H9 (cell line): ENCODE measurements at regions not wholly inside any gene's neighbourhood (a gene's known extent, or its start where the extent isn't known, plus 50 kb on each side); places are given as distances from the start of the nearest gene placed in this dataset.

Source experiments
- DNase-seq: peaks from one replicate; pipeline ENCODE4 v3.0.0-alpha.2; 2017
- H2AFZ ChIP-seq: one replicate; pipeline ENCODE4 v1.6.1; 2013; ENCODE audit warnings: mild to moderate bottlenecking, low read length, control low read depth, moderate library complexity
- H2AK5ac ChIP-seq: 2 replicates; pipeline ENCODE4 v1.6.1; 2013; ENCODE audit warnings: low read length, control low read depth, mixed read lengths; ENCODE audit not compliant: insufficient read length
- H2BK120ac ChIP-seq: one replicate; pipeline ENCODE4 v1.6.1; 2013; ENCODE audit warnings: low read depth, mild to moderate bottlenecking, low read length, control low read depth, inconsistent platforms; ENCODE audit not compliant: poor library complexity, severe bottlenecking
- H2BK12ac ChIP-seq: 2 replicates; pipeline ENCODE4 v1.6.1; 2013; ENCODE audit warnings: low read length, control low read depth, mixed read lengths, low read depth; ENCODE audit not compliant: insufficient read length
- H2BK15ac ChIP-seq: 2 replicates; pipeline ENCODE4 v1.6.1; 2013; ENCODE audit warnings: low read depth, low read length, control low read depth
- H2BK20ac ChIP-seq: one replicate; pipeline ENCODE4 v1.6.1; 2013; ENCODE audit warnings: low read depth, mild to moderate bottlenecking, low read length, control low read depth, inconsistent platforms; ENCODE audit not compliant: poor library complexity, severe bottlenecking
- H2BK5ac ChIP-seq: 2 replicates; pipeline ENCODE4 v1.6.1; 2013; ENCODE audit warnings: low read length, control low read depth, mixed read lengths; ENCODE audit not compliant: insufficient read length
- H3K14ac ChIP-seq: 2 replicates; pipeline ENCODE4 v1.6.1; 2013; ENCODE audit warnings: low read length, control low read depth; ENCODE audit not compliant: insufficient read depth
- H3K18ac ChIP-seq: 2 replicates; pipeline ENCODE4 v1.6.1; 2013; ENCODE audit warnings: low read depth, mild to moderate bottlenecking, mixed read lengths, low read length, control low read depth; ENCODE audit not compliant: insufficient read length
- H3K23ac ChIP-seq: 2 replicates; pipeline ENCODE4 v1.6.1; 2013; ENCODE audit warnings: low read length, control low read depth, mixed read lengths, low read depth; ENCODE audit not compliant: insufficient read length
- H3K23me2 ChIP-seq: 2 replicates; pipeline ENCODE4 v1.6.1; 2013; ENCODE audit warnings: low read depth, mild to moderate bottlenecking, mixed read lengths, low read length, control low read depth; ENCODE audit not compliant: insufficient read length, poor library complexity, severe bottlenecking
- H3K27ac ChIP-seq: 2 replicates; pipeline ENCODE4 v1.5.1; 2013; ENCODE audit warnings: low read length, control low read depth, mixed read lengths, low read depth; ENCODE audit not compliant: insufficient read length
- H3K27me3 ChIP-seq: 2 replicates; pipeline ENCODE4 v1.6.1; 2013; ENCODE audit warnings: low read length, control low read depth, inconsistent platforms; ENCODE audit not compliant: insufficient read depth
- H3K4ac ChIP-seq: 2 replicates; pipeline ENCODE4 v1.6.1; 2013; ENCODE audit warnings: low read depth, mild to moderate bottlenecking, control low read depth, inconsistent platforms, low read length, moderate library complexity
- H3K4me1 ChIP-seq: 2 replicates; pipeline ENCODE4 v1.6.1; 2013; ENCODE audit warnings: low read length, control low read depth, inconsistent platforms; ENCODE audit not compliant: insufficient read depth
- H3K4me2 ChIP-seq: 2 replicates; pipeline ENCODE4 v1.6.1; 2013; ENCODE audit warnings: low read length, control low read depth, mixed read lengths; ENCODE audit not compliant: insufficient read length, insufficient read depth
- H3K56ac ChIP-seq: 2 replicates; pipeline ENCODE4 v1.6.1; 2013; ENCODE audit warnings: low read depth, mild to moderate bottlenecking, mixed read lengths, low read length, control low read depth; ENCODE audit not compliant: insufficient read length
- H3K79me1 ChIP-seq: 2 replicates; pipeline ENCODE4 v1.6.1; 2013; ENCODE audit warnings: low read depth, mild to moderate bottlenecking, moderate library complexity, low read length, control low read depth, inconsistent platforms; ENCODE audit not compliant: insufficient read depth, poor library complexity, severe bottlenecking
- H3K79me2 ChIP-seq: 2 replicates; pipeline ENCODE4 v1.6.1; 2013; ENCODE audit warnings: low read length, control low read depth, inconsistent platforms; ENCODE audit not compliant: insufficient read depth
- H3K9ac ChIP-seq: 2 replicates; pipeline ENCODE4 v1.6.1; 2013; ENCODE audit warnings: low read length, control low read depth, mixed read lengths; ENCODE audit not compliant: insufficient read length; ENCODE audit errors: extremely low read depth
- H3K9me3 ChIP-seq: one replicate; pipeline ENCODE4 v1.6.1; 2013; ENCODE audit warnings: low read depth, low read length, inconsistent platforms; ENCODE audit not compliant: control insufficient read depth
- H3T11ph ChIP-seq: one replicate; pipeline ENCODE4 v1.6.1; 2013; ENCODE audit warnings: mild to moderate bottlenecking, low read length, control low read depth, inconsistent platforms
- H4K20me1 ChIP-seq: one replicate; pipeline ENCODE4 v1.6.1; 2013; ENCODE audit not compliant: control insufficient read depth, insufficient read length, insufficient read depth
- H4K5ac ChIP-seq: 2 replicates; pipeline ENCODE4 v1.6.1; 2013; ENCODE audit warnings: low read depth, mild to moderate bottlenecking, mixed read lengths, low read length, control low read depth; ENCODE audit not compliant: insufficient read length
- H4K8ac ChIP-seq: replicated peaks from 2 replicates; pipeline ENCODE4 v1.6.1; 2013; ENCODE audit warnings: low read length, control low read depth, mixed read lengths, low read depth; ENCODE audit not compliant: insufficient read length
- H4K91ac ChIP-seq: 2 replicates; pipeline ENCODE4 v1.6.1; 2013; ENCODE audit warnings: low read depth, mild to moderate bottlenecking, moderate library complexity, mixed read lengths, low read length, control low read depth; ENCODE audit not compliant: insufficient read length
- H3K27ac Mint-ChIP-seq, 3 experiments: 2 replicates in 2 of 3; 3 replicates in 1 of 3; pipeline ENCODE4 v1.8.0; 2020 to 2021; ENCODE audit warnings: mixed read lengths in 3 of 3, mild to moderate bottlenecking in 1 of 3, moderate library complexity in 1 of 3
- H3K27me3 Mint-ChIP-seq: 2 replicates; pipeline ENCODE4 v1.8.0; 2021; ENCODE audit warnings: low read depth, mild to moderate bottlenecking, moderate library complexity, mixed read lengths
- H3K36me3 Mint-ChIP-seq, 3 experiments: 2 replicates in 2 of 3; 3 replicates in 1 of 3; pipeline ENCODE4 v1.8.0; 2020 to 2021; ENCODE audit warnings: low read depth in 3 of 3, mixed read lengths in 3 of 3; ENCODE audit not compliant: insufficient read depth in 1 of 3
- H3K4me1 Mint-ChIP-seq, 2 experiments: 2 replicates each; pipeline ENCODE4 v1.8.0; 2020; ENCODE audit warnings: mixed read lengths in 2 of 2
- H3K4me3 Mint-ChIP-seq, 2 experiments: 2 replicates in 1 of 2; 3 replicates in 1 of 2; pipeline ENCODE4 v1.8.0; 2020 to 2021; ENCODE audit warnings: mild to moderate bottlenecking in 2 of 2, mixed read lengths in 2 of 2, moderate library complexity in 1 of 2
- H3K9me3 Mint-ChIP-seq, 2 experiments: 2 replicates in 1 of 2; 3 replicates in 1 of 2; pipeline ENCODE4 v1.8.0; 2020; ENCODE audit warnings: mild to moderate bottlenecking in 2 of 2, mixed read lengths in 2 of 2, moderate library complexity in 1 of 2
- CTCF ChIP-seq: fragments of 200-600 bp; sonication (generic); conservative IDR thresholded peaks from 3 replicates; pipeline ENCODE4 v1.8.0; 2021; ENCODE audit warnings: antibody characterized with exemption, mild to moderate bottlenecking
- WGBS: extraction: QIAGEN DNeasy Blood & Tissue Kit; methylation state at CpG from one replicate; pipeline ENCODE4 v1.1.7; 2013; ENCODE audit warnings: missing lambda C conversion rate, low lambda C conversion rate, mixed read lengths; ENCODE audit not compliant: insufficient read length; ENCODE audit errors: extremely low coverage; 5-methylcytosine and 5-hydroxymethylcytosine counted together

- Histone ChIP-seq H2AK5ac (no peak overlapping the region), H3K4me2 (no peak overlapping the region)
These were observed 98.7 kb downstream of the COPS8 start for GRCh38 chr2:237184192-237184918.

More at GRCh38 chr2:237184192-237184918, 98.7 kb downstream of the COPS8 start:
- Histone ChIP-seq H3K4me1 (no peaks in the 10 kb centered on the region), H4K5ac (no peak overlapping the region), H3K23me2 (no peaks in the 10 kb centered on the region), H2BK120ac (no peak overlapping the region), H3K4ac (no peak overlapping the region), H3K27ac (no peak overlapping the region), H2AFZ (no peak overlapping the region), H2BK20ac (no peak overlapping the region), H3K23ac (no peak overlapping the region), H2BK5ac (no peak overlapping the region), H3K18ac (no peak overlapping the region), H4K91ac (no peak overlapping the region), H3K56ac (no peak overlapping the region), H3K79me2 (no peaks in the 10 kb centered on the region), H3T11ph (no peak overlapping the region), H4K8ac (no peak overlapping the region), H2BK12ac (no peak overlapping the region), H2BK15ac (no peak overlapping the region), H4K20me1 (no peaks in the 10 kb centered on the region), H3K9ac (no peak overlapping the region), H3K27me3 (no peaks in the 10 kb centered on the region; the same call in 1 of the 2 replicates), H3K79me1 (no peaks in the 10 kb centered on the region), H3K14ac (no peak overlapping the region), H3K9me3 (no peaks in the 10 kb centered on the region)
- H3K27me3 Mint-ChIP-seq = peaks cover 7% of the 10 kb centered on the region
- no CpG with 5 or more reads among the region's 14 CpGs for WGBS
- H3K4me1 Mint-ChIP-seq = peaks cover 2 to 7% of the 10 kb centered on the region in 2 experiments
- no peak for TF ChIP-seq CTCF
- peaks cover 0 to under 1% of the 10 kb centered on the region in 2 experiments; a peak in 1 of 5 replicates for H3K9me3 Mint-ChIP-seq
- H3K27ac Mint-ChIP-seq = no peak overlapping the region; a peak in 1 of 7 replicates
- DNase-seq = no peak
- H3K4me3 Mint-ChIP-seq = no peak overlapping the region
- no peaks in the 10 kb centered on the region for H3K36me3 Mint-ChIP-seq
